IPS DF 6.9 (cell line): ENCODE measurements at regions not wholly inside any gene's neighbourhood (a gene's known extent, or its start where the extent isn't known, plus 50 kb on each side); places are given as distances from the start of the nearest gene placed in this dataset.

Experiments used
- DNase-seq: peaks from one replicate; pipeline ENCODE4 v3.0.0-alpha.2; 2013; ENCODE audit warnings: low read depth, low spot score
- H3K27ac ChIP-seq: one replicate; pipeline ENCODE4 v1.5.1; 2013; ENCODE audit warnings: low read length, control low read depth
- H3K27me3 ChIP-seq: 2 replicates; pipeline ENCODE4 v1.6.1; 2013; ENCODE audit warnings: mild to moderate bottlenecking, low read length; ENCODE audit not compliant: control insufficient read depth, insufficient read depth
- H3K36me3 ChIP-seq: 2 replicates; pipeline ENCODE4 v1.6.1; 2013; ENCODE audit warnings: low read length; ENCODE audit not compliant: control insufficient read depth, insufficient read depth
- H3K4me1 ChIP-seq: 2 replicates; pipeline ENCODE4 v1.6.1; 2013; ENCODE audit warnings: low read length; ENCODE audit not compliant: control insufficient read depth, insufficient read depth
- H3K4me3 ChIP-seq: 2 replicates; pipeline ENCODE4 v1.5.1; 2013; ENCODE audit warnings: mild to moderate bottlenecking, low read length
- H3K9me3 ChIP-seq: 2 replicates; pipeline ENCODE4 v1.6.1; 2013; ENCODE audit warnings: low read length, inconsistent platforms; ENCODE audit not compliant: control insufficient read depth, insufficient read depth
- WGBS: extraction: QIAGEN DNeasy Blood & Tissue Kit; methylation state at CpG from one replicate; pipeline ENCODE4 v1.1.7; 2013; ENCODE audit warnings: mixed read lengths, missing lambda C conversion rate; ENCODE audit not compliant: insufficient read length, insufficient coverage; 5-methylcytosine and 5-hydroxymethylcytosine counted together

DNA sequence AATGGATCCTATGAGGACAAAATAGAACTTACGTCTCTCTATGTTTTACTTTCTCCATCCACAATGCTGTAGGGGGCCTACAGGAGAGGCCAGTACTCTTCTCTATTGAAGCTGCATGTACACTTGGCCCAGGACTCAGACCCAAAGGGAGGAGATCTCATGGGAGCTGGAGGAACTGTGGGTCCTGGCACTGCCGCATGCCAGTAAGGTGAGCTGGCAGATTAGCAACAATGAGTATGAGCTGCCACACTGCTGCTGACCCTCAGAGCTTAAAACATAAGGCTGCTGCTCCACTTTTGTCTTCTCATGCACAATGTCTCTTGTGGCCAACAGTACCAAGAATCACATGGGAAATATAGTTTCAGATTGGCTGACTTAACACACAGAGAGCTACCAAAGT, 57.8 kb upstream of the TBC1D5 start:
- H3K9me3 ChIP-seq = no peaks in the 10 kb centered on the region
- no peak for DNase-seq
- H3K4me3 ChIP-seq = no peak overlapping the region
- no peaks in the 10 kb centered on the region for H3K4me1 ChIP-seq
- no peaks in the 10 kb centered on the region for H3K36me3 ChIP-seq
- H3K27me3 ChIP-seq = no peaks in the 10 kb centered on the region
- no peak overlapping the region for H3K27ac ChIP-seq
- WGBS = no CpG with 5 or more reads among the region's 2 CpGs

DNA sequence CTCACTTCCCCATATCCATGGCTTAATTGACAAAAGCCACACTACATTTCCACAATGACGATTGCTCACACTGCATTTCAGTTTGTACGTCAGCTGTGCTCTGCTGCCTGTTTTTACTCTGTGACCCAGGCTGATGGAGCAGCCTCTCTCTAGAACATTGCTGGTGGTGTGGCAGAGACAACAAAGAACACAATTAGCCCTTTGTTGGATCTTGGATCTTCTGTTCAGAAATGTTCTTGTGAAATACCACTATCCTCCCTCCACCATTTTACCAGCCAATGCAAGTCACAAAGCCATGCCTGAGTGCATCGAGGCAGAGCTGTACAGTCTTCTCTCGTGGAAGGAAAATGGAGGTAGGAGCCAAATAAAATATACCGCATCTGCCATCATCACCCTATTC, 56.9 kb upstream of the TBC1D5 start:
- H3K36me3 ChIP-seq = no peaks in the 10 kb centered on the region
- no peaks in the 10 kb centered on the region for H3K4me1 ChIP-seq
- H3K4me3 ChIP-seq = no peak overlapping the region
- no peaks in the 10 kb centered on the region for H3K9me3 ChIP-seq
- DNase-seq = no peak
- WGBS = no CpG with 5 or more reads among the region's 5 CpGs
- H3K27ac ChIP-seq = no peak overlapping the region
- H3K27me3 ChIP-seq = no peaks in the 10 kb centered on the region

DNA sequence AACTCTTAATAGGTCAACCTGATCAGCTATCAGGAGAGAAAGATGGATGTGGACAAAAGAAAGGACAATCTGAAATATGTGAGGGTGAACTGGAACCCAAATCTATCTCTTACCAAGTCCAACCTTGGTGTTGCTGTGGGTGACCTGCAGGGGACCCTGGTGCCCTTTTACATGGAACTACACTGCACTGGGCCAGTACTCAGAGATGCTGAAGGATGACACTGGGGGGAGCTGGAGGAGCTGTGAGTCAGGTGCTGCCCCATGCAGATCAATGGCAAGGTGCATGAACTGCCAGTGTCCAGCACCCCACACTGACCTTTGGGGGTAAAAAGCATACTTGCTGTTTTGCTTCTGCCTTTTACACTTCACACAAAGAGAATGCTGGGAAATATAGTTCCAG, 55.6 kb upstream of the TBC1D5 start:
- peak; percentile 11 for DNase-seq
- Histone ChIP-seq H3K9me3 (no peaks in the 10 kb centered on the region), H3K36me3 (no peaks in the 10 kb centered on the region), H3K27me3 (no peaks in the 10 kb centered on the region), H3K27ac (no peak overlapping the region), H3K4me1 (no peaks in the 10 kb centered on the region), H3K4me3 (no peak overlapping the region)

DNA sequence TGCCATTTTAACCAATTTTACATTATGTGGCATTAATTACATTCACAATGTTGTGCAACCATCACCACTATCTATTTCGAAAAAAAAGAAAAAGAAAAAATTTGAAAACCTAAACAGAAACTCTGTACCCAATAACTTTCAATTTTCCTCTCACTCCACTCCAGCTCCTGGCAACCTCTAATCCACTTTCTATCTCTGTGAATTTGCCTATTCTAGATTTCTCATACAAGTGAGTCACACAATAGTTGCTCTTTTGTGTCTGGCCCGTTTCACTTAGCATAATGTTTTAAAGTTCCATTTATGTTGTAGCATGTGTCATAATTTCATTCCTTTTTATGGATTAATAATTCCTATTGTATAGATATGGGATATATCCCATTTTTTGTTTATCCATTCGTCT, 53.3 kb upstream of the TBC1D5 start:
- Histone ChIP-seq H3K36me3 (no peaks in the 10 kb centered on the region), H3K4me3 (no peak overlapping the region), H3K27me3 (no peaks in the 10 kb centered on the region), H3K4me1 (no peaks in the 10 kb centered on the region), H3K27ac (no peak overlapping the region), H3K9me3 (no peaks in the 10 kb centered on the region)
- no peak for DNase-seq
- no CpG with 5 or more reads among the region's 3 CpGs for WGBS

DNA sequence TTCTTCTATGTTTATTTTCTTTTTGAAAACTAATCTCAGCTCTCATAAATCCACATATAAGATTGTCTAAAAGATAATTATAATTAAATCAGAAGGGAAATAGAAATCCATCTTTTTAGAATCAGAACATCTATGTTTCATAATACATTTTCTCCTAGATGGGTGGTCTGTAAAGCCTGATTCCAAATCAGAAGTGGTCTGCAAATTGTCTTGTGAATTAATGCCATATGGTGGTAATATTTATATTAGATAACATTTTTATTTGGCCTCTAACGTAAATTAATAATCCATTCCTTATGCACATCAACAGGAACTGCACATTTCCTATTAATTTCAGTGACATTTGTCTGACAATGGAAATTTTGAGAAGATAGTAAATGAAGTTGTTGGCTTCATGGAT, 52.8 kb upstream of the TBC1D5 start:
- Histone ChIP-seq H3K27ac (no peak overlapping the region), H3K4me3 (no peak overlapping the region), H3K27me3 (no peaks in the 10 kb centered on the region), H3K36me3 (no peaks in the 10 kb centered on the region), H3K4me1 (no peaks in the 10 kb centered on the region), H3K9me3 (no peaks in the 10 kb centered on the region)
- DNase-seq = no peak
- no CpG with 5 or more reads among the region's 1 CpG for WGBS

DNA sequence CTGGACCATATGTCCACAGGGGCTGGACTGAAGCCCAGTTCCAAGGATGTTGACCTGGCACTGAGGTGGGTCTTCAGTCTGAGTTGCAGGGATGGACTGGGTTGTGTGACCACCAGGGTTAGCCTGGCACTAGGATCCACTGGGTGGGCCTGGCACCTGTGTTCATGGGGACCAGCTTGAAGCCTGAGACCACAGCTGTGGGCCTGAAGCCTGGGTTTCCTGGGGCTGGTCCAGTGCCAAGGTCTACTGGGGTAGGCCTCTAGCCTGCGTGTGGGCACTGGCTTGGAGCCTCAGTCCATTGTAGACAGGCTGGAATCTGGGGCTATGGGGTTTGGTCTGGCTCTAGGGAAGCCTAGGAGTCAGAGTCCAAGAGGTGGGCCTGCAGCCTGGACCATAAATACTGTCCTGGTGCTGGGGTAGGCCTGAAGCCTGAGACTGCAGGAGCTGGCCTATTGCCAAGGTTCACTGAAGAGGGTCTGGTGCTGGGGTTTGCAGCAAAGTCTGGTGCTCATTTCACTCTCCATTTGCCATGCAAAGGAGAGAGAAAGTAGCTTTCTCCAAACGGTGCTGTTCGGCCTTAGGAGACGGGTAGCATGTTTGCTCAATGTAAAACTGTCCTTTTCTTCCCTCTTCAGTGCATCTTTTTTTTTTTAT, 51.2 kb upstream of the TBC1D5 start:
- no peak overlapping the region for H3K4me3 ChIP-seq
- no peak for DNase-seq
- no CpG with 5 or more reads among the region's 4 CpGs for WGBS
- no peaks in the 10 kb centered on the region for H3K4me1 ChIP-seq
- no peaks in the 10 kb centered on the region for H3K36me3 ChIP-seq
- no peaks in the 10 kb centered on the region for H3K9me3 ChIP-seq
- H3K27me3 ChIP-seq = no peaks in the 10 kb centered on the region
- no peak overlapping the region for H3K27ac ChIP-seq
